Vagina (tissue), 2 donors: ENCODE measurements at regions not wholly inside any gene's neighbourhood (a gene's known extent, or its start where the extent isn't known, plus 50 kb on each side); places are given as distances from the start of the nearest gene placed in this dataset.

Experiments used
- DNase-seq, 2 donors: peaks; one replicate each; pipeline ENCODE4 v3.0.0-alpha.2; 2017; ENCODE audit errors: extremely low spot score in 2 of 2
- H3K27ac ChIP-seq: fragments of 200-600 bp; sonication (generic); one replicate; pipeline ENCODE4 v1.5.1; 2019
- H3K27me3 ChIP-seq: fragments of 200-600 bp; sonication (generic); one replicate; pipeline ENCODE4 v1.5.1; 2019
- H3K36me3 ChIP-seq, 2 donors: fragments of 200-600 bp; sonication (generic); one replicate each; pipeline ENCODE4 v1.5.1; 2017 to 2019
- H3K4me1 ChIP-seq: fragments of 200-600 bp; sonication (generic); one replicate; pipeline ENCODE4 v1.5.1; 2019
- H3K4me3 ChIP-seq, 2 donors: fragments of 200-600 bp; sonication (generic); 1 replicate in 1 of 2; 2 replicates in 1 of 2; pipeline ENCODE4 v1.5.1; 2016 to 2019
- H3K9me3 ChIP-seq: fragments of 200-600 bp; sonication (generic); one replicate; pipeline ENCODE4 v1.5.1; 2019
- POLR2A ChIP-seq, 2 donors: fragments of 450-650 bp; IDR thresholded peaks; one replicate each; pipeline ENCODE4 v1.6.1; 2017; ENCODE audit warnings: antibody characterized with exemption in 2 of 2, mild to moderate bottlenecking in 2 of 2, moderate library complexity in 2 of 2
- POLR2AphosphoS5 ChIP-seq, 2 donors: sonication (generic); formaldehyde crosslinking; IDR thresholded peaks; one replicate each; pipeline ENCODE4 v1.9.0; 2017; ENCODE audit warnings: antibody characterized with exemption in 2 of 2, mild to moderate bottlenecking in 2 of 2, low read depth in 1 of 2; ENCODE audit not compliant: insufficient read depth in 1 of 2
- intact Hi-C: fragments of 100-400 bp; cut with DNase I; formaldehyde crosslinking; loops from one replicate; pipeline ENCODE4 v1.15.1; 2023
- TF ChIP-seq, protein P1 (sequence below), 3 experiments: fragments of 450-650 bp in 2 of 3; fragments of 200-600 bp in 1 of 3; sonication (generic) in 1 of 3; IDR thresholded peaks; one replicate each; pipeline ENCODE4 v1.5.1; 2017 to 2019; ENCODE audit warnings: antibody characterized with exemption in 3 of 3, mild to moderate bottlenecking in 2 of 3, moderate library complexity in 2 of 3

DNA sequence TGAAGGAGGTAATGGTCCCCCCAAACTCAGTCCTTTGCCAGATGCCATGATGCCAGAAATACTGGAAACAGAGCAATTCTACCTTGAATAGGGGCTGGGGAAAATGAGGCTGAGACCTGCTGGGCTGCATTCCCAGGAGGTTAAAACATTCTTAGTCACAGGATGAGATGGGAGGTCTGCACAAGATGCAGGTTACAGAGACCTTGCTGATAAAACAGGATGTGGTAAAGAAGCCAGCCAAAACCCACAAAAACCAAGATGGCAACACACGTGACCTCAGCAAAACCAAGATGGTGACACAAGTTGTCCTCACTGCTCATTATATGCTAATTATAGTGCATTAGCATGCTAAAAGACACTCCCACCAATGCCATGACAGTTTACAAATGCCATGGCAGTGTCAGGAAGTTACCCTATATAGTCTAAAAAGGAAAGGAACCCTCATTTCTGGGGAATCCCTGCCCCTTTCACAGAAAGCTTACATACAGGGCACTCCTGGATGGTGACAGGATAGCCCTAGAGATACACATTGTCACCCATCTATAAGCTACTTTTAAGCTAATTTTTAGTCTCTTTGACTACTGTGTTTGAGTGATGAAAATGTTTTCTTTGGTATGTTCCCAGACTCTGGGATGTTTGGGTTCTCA lies 979.7 kb downstream of the TBC1D32 start:
- Histone ChIP-seq H3K27me3 (no peaks in the 10 kb centered on the region), H3K4me3 (no peak overlapping the region), H3K9me3 (no peaks in the 10 kb centered on the region), H3K27ac (no peak overlapping the region), H3K4me1 (no peaks in the 10 kb centered on the region), H3K36me3 (no peaks in the 10 kb centered on the region)
- no peak for DNase-seq
- intact Hi-C loops: no loop called here
- TF ChIP-seq, protein P1, sequence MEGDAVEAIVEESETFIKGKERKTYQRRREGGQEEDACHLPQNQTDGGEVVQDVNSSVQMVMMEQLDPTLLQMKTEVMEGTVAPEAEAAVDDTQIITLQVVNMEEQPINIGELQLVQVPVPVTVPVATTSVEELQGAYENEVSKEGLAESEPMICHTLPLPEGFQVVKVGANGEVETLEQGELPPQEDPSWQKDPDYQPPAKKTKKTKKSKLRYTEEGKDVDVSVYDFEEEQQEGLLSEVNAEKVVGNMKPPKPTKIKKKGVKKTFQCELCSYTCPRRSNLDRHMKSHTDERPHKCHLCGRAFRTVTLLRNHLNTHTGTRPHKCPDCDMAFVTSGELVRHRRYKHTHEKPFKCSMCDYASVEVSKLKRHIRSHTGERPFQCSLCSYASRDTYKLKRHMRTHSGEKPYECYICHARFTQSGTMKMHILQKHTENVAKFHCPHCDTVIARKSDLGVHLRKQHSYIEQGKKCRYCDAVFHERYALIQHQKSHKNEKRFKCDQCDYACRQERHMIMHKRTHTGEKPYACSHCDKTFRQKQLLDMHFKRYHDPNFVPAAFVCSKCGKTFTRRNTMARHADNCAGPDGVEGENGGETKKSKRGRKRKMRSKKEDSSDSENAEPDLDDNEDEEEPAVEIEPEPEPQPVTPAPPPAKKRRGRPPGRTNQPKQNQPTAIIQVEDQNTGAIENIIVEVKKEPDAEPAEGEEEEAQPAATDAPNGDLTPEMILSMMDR (IDR thresholded peaks at IDR 0.05): no peak
- TF ChIP-seq POLR2A (IDR thresholded peaks at IDR 0.05) (no peak), POLR2AphosphoS5 (IDR thresholded peaks at IDR 0.05; ENCODE audit: insufficient read depth in 1 of 2, low read depth in 1 of 2) (no peak)

DNA sequence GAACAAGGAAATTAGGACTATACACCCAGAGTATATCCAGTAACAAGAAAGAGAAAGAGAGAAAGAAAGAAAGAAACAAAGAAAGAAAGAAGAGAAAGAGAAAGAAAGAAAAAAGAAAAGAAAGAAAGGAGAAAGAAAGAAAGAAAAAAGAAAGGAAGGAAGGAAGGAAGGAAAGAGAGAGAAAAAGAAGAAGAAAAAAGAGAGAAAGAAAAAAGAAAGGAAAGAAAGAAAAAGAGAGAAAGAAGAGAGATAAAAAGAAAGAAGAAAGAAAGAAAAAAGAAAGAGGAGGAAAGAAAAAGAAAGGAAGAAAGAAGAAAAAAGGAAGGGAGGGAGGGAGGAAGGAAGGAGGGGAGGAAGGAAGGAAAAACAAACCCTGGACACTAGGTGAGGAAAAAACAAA lies 981.8 kb downstream of the TBC1D32 start:
- intact Hi-C loops: no loop called here
- H3K9me3 ChIP-seq: no peaks in the 10 kb centered on the region
- DNase-seq: no peak

DNA sequence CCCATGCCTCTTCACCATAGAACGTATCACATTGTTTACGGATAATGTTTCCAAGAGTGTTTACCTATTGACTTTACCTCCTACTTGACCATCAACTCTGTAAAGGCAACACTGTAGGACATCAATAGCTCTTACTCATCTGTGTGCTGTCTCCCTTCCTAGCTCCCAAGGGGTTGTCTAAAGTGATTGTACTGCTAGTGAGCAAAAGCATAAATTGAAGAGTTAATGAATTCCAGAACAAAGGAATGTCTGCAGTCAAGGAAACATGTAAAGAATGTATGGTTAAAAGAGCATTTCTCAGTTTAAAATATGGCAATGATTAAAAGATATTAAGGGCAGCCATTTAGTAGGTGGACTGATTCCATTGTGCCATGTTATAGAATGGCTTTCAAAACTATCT lies 985.4 kb downstream of the TBC1D32 start:
- no peak overlapping the region for H3K4me3 ChIP-seq
- no peaks in the 10 kb centered on the region for H3K27me3 ChIP-seq
- no peaks in the 10 kb centered on the region for H3K4me1 ChIP-seq
- no peak for DNase-seq
- no peak overlapping the region for H3K27ac ChIP-seq
- H3K9me3 ChIP-seq: no peaks in the 10 kb centered on the region
- TF ChIP-seq POLR2AphosphoS5 (IDR thresholded peaks at IDR 0.05; ENCODE audit: insufficient read depth in 1 of 2, low read depth in 1 of 2): no peak
- TF ChIP-seq POLR2A (IDR thresholded peaks at IDR 0.05): no peak
- TF ChIP-seq, protein P1 (IDR thresholded peaks at IDR 0.05): no peak
- no peaks in the 10 kb centered on the region for H3K36me3 ChIP-seq
- intact Hi-C loops: no loop called here

More for the DNA sequence above, 981.8 kb downstream of the TBC1D32 start:
- no peaks in the 10 kb centered on the region for H3K27me3 ChIP-seq
- no peak overlapping the region for H3K27ac ChIP-seq
- TF ChIP-seq, protein P1 (IDR thresholded peaks at IDR 0.05): no peak
- no peak for TF ChIP-seq POLR2A (IDR thresholded peaks at IDR 0.05)
- no peak for TF ChIP-seq POLR2AphosphoS5 (IDR thresholded peaks at IDR 0.05; ENCODE audit: insufficient read depth in 1 of 2, low read depth in 1 of 2)
- no peak overlapping the region for H3K4me3 ChIP-seq
- H3K36me3 ChIP-seq: no peaks in the 10 kb centered on the region
- no peaks in the 10 kb centered on the region for H3K4me1 ChIP-seq

DNA sequence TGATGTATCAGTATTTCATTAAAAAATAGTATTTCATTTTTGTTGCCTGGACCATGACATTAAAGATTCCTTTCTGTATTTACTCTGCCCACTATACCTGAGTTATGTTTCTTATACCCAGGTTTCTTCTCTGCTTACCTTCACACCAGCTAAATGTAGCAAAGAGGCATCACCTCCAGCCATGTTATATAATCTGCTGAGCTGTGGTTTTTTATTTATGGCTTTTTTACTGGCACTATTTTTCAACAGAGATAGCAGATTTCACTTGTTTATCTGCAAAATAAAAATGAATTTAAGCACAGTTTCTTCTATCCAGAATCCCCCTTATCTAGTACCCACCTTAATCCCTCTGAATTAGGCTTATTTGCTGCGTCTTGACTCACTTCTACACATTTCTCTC lies 979.0 kb upstream of the MAN1A1 start:
- no peaks in the 10 kb centered on the region for H3K4me1 ChIP-seq
- TF ChIP-seq POLR2A (IDR thresholded peaks at IDR 0.05) (no peak), POLR2AphosphoS5 (IDR thresholded peaks at IDR 0.05; ENCODE audit: insufficient read depth in 1 of 2, low read depth in 1 of 2) (no peak)
- TF ChIP-seq, protein P1 (IDR thresholded peaks at IDR 0.05): no peak
- H3K27ac ChIP-seq: no peak overlapping the region
- H3K36me3 ChIP-seq: no peaks in the 10 kb centered on the region
- no peak for DNase-seq
- H3K27me3 ChIP-seq: no peaks in the 10 kb centered on the region
- no peaks in the 10 kb centered on the region for H3K9me3 ChIP-seq
- no peak overlapping the region for H3K4me3 ChIP-seq
- intact Hi-C loops: no loop called here

DNA sequence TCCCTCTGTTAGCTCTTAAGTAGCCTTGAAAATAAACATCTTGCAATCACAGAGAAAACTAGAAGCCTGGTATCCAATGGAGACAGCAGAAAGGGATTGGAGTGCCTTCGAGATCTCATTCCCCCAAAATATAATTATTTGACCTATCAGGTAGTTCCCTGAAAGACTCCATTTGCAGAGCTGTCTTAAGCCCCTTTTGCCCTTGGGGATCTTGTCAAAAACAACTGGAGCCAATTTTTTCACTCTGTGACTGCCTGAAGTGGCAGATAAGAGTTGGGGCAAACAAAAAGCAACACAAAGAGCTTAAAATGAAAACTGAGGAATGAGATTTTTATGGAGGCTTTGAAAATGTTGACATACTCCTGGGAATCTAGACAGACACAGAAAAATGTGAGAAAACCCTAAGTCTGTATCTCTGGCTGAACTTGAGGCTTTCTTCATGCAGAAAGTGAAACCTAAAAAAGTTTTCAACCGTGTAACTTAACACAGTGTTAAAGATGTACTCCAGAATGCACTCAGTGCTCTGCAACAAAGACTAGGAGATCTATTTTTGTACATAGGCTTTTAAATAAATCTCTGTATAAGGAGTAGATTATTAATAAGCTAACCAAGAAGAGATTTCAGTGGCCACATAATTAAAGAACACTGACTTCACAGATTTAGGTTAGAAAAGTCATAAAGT lies 971.1 kb upstream of the MAN1A1 start:
- H3K36me3 ChIP-seq: no peaks in the 10 kb centered on the region
- DNase-seq: no peak
- no peaks in the 10 kb centered on the region for H3K9me3 ChIP-seq
- no peaks in the 10 kb centered on the region for H3K4me1 ChIP-seq
- no peaks in the 10 kb centered on the region for H3K27me3 ChIP-seq
- intact Hi-C loops: no loop called here
- H3K27ac ChIP-seq: no peak overlapping the region
- no peak overlapping the region for H3K4me3 ChIP-seq
- TF ChIP-seq, protein P1 (IDR thresholded peaks at IDR 0.05): no peak
- TF ChIP-seq POLR2A (IDR thresholded peaks at IDR 0.05) (no peak), POLR2AphosphoS5 (IDR thresholded peaks at IDR 0.05; ENCODE audit: insufficient read depth in 1 of 2, low read depth in 1 of 2) (no peak)
